HG03520 (cell line): ENCODE measurements at regions not wholly inside any gene's neighbourhood (a gene's known extent, or its start where the extent isn't known, plus 50 kb on each side); places are given as distances from the start of the nearest gene placed in this dataset.
"Not testable (repeated sequence)": the region's sequence is repeated elsewhere in the genome, so short reads cannot be mapped to it uniquely, and the experiment has no call there.

Source experiments
- ATAC-seq: cut with Tn5 transposase; IDR thresholded peaks from one replicate; pipeline ENCODE4 v1.9.1; 2021; ENCODE audit warnings: mild to moderate bottlenecking, moderate library complexity; ENCODE audit not compliant: unreplicated experiment

- peak; percentile 81 for ATAC-seq
Measured at GRCh38 chr17:30731210-30732132, 93.0 kb downstream of the CRLF3 start.

DNA sequence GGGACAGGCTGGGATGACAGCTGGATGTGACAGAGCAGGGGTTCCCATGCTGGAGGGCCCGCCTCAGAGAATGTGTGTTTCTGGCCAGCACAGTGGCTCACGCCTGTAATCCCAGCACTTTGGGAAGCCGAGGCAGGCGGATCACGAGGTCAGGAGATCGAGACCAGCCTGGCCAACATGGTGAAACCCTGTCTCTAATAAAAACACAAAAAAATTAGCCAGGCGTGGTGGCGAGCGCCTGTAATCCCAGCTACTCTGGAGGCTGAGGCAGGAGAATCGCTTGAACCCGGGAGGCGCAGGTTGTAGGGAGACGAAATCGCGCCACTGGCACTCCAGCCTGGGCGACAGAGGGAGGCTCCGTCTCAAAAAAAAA is 93.7 kb downstream of the CRLF3 start:
- ATAC-seq = not testable (repeated sequence)

DNA sequence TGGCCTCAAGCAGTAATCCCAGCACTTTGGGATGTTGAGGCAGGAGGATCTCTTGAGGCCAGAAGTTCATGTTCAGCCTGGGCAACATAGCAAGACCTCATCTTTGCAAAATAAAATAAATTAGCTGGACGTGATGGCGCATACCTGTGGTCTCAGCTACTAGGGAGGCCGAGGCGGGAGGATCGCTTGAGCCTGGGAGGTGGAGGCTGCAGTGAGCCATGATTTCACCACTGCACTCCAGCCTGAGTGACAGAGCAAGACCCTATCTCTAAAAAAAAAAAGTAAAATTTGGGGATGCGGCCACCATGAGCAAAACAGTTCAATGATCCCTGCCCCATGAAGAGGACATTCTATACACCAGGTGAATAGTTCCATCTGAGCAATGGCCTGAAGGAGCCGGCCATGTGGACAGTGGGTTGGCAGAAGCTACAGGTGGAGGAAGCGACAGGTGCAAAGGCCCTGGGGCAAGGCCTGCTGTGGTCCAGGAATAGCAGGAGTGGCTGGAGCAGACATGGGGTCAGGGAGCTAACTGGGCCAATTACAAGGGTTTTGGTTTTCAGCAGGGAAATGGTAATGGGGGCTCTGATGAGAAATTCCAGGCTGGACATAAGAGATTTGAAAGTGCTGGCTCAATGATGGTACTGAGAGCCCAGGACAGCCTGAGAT is 94.2 kb downstream of the CRLF3 start:
- ATAC-seq = not testable (repeated sequence)

- not testable (repeated sequence) for ATAC-seq
Measured at GRCh38 chr17:30729471-30730170, 94.9 kb downstream of the CRLF3 start.

- not testable (repeated sequence) for ATAC-seq
Measured at GRCh38 chr17:30727517-30727916, 97.0 kb downstream of the CRLF3 start.

DNA sequence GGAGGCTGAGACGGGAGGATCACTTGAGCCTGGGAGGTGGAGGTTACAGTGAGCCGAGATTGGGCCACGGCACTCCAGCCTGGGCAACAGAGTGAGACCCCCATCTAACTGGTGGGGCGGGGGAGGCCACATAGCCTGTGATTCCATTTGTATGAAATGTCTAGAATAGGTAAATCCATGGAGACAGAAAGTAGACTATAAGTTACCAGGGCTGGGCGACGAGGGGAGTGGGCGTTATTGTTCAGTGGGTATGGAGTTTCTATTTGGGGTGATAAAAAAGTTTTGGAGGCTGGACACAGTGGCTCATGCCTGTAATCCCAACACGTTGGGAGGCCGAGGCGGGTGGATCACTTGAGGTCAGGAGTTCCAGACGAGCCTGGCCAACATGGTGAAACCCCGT is 97.8 kb downstream of the CRLF3 start:
- ATAC-seq = not testable (repeated sequence)

GRCh38 chr17:30726310-30726709 is 98.2 kb downstream of the CRLF3 start:
- not testable (repeated sequence) for ATAC-seq

- not testable (repeated sequence) for ATAC-seq
Measured at GRCh38 chr17:30724034-30724650, 100.3 kb downstream of the CRLF3 start.

- not testable (repeated sequence) for ATAC-seq
Measured at GRCh38 chr17:30722114-30722780, 102.2 kb downstream of the CRLF3 start.

- ATAC-seq = not testable (repeated sequence)
Measured at GRCh38 chr17:30720971-30721370, 103.5 kb downstream of the CRLF3 start.

GRCh38 chr17:30720013-30720471 is 104.5 kb downstream of the CRLF3 start:
- ATAC-seq = no peak

GRCh38 chr17:30719131-30719973 is 105.1 kb downstream of the CRLF3 start:
- not testable (repeated sequence) for ATAC-seq

DNA sequence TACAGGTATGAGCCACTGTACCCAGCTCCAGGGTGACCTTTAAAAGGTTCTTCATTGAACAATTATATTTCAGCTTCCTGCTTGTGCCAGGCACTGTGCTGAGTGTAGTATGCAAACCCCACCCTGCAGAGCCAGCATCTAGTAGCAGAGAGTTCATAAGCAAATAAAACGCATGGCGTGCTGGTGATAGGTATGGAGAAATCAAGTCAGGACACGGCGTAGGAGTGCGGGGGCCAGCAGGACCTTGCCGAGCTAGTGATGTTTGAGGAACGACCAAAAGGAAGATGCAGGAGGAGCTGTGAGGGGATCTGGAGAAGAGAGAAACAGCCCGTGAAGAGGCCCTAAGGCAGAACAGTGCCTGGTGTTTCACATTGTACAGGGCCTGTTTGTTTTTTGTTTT is 105.8 kb downstream of the CRLF3 start:
- ATAC-seq = not testable (repeated sequence)

GRCh38 chr17:30718099-30718447 is 106.4 kb downstream of the CRLF3 start:
- not testable (repeated sequence) for ATAC-seq

DNA sequence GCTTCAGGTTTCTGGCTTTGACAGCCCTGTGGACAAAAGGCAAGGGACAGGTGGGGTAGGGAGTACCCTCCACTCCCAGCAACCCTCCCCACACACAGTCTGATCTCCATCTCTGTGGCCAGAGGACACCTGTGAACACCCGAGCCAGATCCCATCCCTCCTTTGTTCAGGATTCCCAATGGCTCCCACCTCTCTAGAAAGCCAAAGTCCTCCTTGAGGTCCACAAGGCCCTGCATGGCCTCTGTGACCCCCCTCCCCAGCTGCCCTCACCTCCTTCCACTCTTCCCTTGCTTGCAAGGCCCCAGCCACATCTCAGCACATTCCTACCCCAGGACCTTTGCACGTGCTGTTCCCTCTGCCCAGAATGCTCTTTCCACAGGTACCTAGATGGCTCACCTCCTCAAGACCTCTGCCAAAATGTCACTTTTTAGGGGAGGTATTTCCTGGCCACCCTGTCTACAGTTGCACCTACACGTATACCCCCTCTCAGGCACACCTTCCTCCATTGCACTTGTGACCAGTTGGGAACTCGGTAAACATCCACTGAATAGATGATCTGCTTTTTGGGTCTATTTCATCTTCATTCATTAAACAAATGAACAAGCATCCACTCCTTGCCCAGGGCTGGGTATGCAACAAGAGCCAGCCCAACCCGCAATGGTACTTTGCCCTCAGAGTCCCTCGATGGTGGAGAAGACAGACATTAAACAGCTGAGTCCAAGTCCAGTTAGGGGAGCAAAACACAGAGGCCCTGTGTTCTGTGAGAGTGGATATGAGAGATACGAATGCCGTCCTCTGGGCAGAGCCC is 107.0 kb downstream of the CRLF3 start:
- no peak for ATAC-seq

- no peak for ATAC-seq
Measured at GRCh38 chr17:30716461-30717290, 107.8 kb downstream of the CRLF3 start.

- not testable (repeated sequence) for ATAC-seq
Measured at GRCh38 chr17:30714825-30715622, 109.5 kb downstream of the CRLF3 start.
